Cardiac septum (tissue), 1 donor: ENCODE measurements at regions not wholly inside any gene's neighbourhood (a gene's known extent, or its start where the extent isn't known, plus 50 kb on each side); places are given as distances from the start of the nearest gene placed in this dataset.

Experiments
- DNase-seq: peaks from one replicate; pipeline ENCODE4 v3.0.0-alpha.2; 2020; ENCODE audit warnings: low spot score
- intact Hi-C: fragments of 100-400 bp; cut with DNase I; formaldehyde crosslinking; loops from one replicate; pipeline ENCODE4 v1.14.0; 2022
- donor health status: DM: no; HTN: no; CAD: no.

GRCh38 chr12:19951664-19952063 is 416.7 kb upstream of the PDE3A start:
- intact Hi-C loops = no loop called here
- DNase-seq = no peak

GRCh38 chr12:19953734-19954133 is 414.6 kb upstream of the PDE3A start:
- no peak for DNase-seq
- intact Hi-C loops = no loop called here

GRCh38 chr12:19954163-19954562 is 414.2 kb upstream of the PDE3A start:
- intact Hi-C loops = no loop called here
- no peak for DNase-seq

GRCh38 chr12:19957308-19958125 is 410.8 kb upstream of the PDE3A start:
- no peak for DNase-seq
- intact Hi-C loops = no loop called here

DNA sequence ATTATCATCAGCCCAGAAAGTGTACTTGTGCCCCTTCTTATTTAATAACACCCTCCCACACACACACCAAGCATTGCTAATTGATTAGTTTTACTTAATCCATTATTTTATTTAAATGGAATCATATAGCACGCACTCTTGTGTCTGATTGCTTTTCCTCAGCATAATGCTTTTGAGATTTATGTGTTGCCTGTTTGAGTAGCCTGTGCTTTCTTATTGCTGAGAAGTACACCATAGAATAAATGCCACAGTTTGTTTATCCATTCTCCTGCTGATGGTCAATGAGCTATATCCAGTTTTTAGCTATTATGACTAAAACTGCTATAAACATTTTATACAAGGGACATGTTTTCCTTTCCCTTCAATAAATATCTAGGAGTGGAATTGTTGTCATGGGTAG is 409.9 kb upstream of the PDE3A start:
- no peak for DNase-seq
- intact Hi-C loops = no loop called here

DNA sequence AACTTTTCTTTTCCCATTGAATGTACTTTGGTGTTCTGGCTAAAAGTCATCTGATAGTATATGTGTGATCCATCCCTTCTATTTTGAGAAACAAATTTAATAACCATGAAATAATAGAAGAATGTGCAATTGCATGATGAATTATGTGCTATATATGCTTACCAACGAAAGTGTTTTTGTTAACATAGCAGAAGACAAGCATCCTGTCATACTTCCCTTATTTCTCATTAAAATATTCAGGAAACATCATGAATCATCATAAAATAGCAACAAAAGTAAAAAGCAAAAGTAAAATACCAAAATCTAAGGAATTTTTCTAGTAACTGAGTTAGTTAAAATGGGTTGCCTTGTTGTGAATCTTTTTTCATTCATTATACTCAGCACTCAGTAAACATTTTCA is 409.0 kb upstream of the PDE3A start:
- no peak for DNase-seq

GRCh38 chr12:19960527-19960926 is 407.8 kb upstream of the PDE3A start:
- intact Hi-C loops = no loop called here

More for the DNA sequence above, 409.0 kb upstream of the PDE3A start:
- intact Hi-C loops = no loop called here

DNA sequence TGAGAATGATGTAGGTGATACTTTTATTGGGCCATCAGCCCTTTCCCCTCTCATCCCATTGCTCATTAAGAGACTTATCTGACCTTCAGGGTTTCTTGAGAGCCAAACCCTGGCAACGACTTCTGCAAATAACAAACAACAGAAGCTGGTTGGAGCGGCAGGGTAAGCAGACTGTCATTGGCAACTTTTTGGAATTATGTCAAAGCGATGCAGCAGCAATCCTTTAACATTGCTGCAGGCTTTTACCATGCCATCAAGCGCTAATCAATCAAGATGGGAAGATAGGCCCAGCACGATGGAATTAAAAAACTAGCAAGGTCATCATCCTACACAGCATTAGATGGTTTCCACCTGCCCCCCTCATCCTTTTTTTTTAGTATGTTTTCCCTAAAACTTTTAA is 406.1 kb upstream of the PDE3A start:
- DNase-seq = no peak
- intact Hi-C loops = no loop called here

More at GRCh38 chr12:19960527-19960926, 407.8 kb upstream of the PDE3A start:
- DNase-seq = no peak

- DNase-seq = no peak
- intact Hi-C loops = no loop called here
These were observed 404.4 kb upstream of the PDE3A start for GRCh38 chr12:19963972-19964371.

GRCh38 chr12:19964549-19964948 is 403.8 kb upstream of the PDE3A start:
- no peak for DNase-seq
- intact Hi-C loops = no loop called here

DNA sequence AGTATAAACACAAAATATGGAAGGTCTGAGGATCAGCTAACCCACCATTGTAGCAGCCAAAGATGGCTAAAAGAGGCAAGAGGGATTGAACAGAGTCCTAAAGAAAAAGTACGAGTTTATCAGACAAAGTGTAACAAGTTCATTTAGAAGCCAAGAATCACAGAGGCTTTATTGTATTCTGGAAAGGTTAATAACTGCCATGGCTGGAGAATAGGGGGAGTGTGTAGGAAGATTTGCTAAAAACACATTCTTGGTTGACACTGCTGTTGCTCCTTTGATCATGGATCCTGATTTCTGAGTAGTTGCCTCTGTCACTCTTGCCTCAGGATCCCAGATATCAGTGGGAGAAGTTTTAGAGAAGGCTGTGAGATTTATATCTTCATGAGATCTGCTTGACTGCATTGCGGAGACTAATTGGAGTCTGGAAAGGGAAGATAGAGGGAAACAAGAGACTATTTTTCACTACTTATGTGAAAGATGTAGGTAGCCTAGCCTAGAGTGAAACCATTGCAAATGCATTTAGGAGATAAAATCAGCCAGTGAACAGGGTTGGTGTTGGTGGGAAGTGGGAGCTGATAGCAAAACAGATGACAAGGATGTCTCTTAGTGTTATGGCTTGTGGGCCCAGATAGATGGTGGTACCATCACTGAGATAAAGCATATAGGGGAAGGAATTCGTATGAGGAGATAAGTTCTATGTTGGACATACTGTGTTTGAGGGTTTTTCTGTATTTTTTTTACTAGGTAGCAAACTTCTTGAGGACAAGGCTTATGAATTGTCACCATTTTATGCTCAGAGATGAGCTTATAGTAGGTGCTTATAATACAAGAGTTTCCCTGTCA is 402.9 kb upstream of the PDE3A start:
- DNase-seq = no peak
- intact Hi-C loops = no loop called here

DNA sequence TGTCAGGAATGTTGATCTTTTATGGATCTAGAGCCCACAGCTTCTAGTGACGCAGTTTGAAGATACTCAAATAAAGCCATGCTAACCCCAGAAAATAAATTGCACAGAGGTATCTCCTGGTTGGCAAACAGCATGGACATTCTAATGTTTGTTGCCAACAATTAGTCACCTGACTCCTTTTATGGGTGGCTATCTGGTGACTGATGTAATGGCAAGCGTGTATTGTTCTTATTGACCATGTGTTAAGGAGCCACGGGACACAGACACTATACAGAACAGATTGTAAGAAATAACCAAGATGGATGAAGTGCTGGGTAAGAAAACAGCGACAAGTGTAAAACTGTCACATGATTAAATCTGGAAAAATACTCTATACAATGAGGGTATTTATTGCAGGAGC is 401.3 kb upstream of the PDE3A start:
- intact Hi-C loops = no loop called here
- DNase-seq = no peak

DNA sequence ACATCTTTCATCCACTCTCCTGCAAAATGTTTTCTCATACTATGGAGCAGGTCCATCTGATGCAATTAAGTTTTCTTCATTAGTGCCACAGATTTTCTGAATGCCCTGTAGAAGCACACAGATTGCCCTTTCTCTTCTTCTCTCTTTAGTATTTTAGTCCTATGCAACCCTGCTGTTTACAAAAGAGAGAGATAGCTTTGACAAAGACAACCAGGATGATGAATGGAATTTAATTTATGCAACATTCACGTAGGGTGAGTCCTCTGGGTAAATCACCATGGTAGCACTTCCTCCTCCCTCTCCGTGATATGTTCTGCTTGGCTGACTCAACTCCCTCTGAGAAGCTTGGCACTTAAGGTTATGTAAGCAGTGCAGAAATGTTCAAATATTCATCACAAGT is 400.9 kb upstream of the PDE3A start:
- intact Hi-C loops = no loop called here
- no peak for DNase-seq

GRCh38 chr12:19970116-19970515 is 398.2 kb upstream of the PDE3A start:
- intact Hi-C loops = no loop called here
- DNase-seq = no peak

DNA sequence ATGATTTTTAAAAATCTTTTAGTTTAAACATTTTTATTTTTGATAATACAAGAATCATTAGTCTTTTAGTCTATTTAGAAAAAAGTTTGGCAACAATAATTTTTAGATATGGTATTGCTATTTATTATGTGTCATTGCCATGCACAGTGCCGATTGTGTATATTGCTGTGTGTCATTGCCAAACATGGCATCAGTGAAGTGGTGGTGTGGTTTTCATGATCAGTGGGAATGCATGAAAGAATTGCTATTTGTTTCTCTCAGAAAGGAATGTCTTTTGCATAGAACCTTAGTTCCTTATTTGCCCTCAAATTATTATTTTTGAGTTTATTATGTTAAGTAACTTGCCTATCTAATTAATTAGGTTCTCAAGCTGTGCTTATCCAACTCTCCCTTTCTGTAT is 397.5 kb upstream of the PDE3A start:
- intact Hi-C loops = no loop called here
- DNase-seq = no peak

GRCh38 chr12:19971361-19972280 is 396.7 kb upstream of the PDE3A start:
- intact Hi-C loops = no loop called here
- DNase-seq = no peak

DNA sequence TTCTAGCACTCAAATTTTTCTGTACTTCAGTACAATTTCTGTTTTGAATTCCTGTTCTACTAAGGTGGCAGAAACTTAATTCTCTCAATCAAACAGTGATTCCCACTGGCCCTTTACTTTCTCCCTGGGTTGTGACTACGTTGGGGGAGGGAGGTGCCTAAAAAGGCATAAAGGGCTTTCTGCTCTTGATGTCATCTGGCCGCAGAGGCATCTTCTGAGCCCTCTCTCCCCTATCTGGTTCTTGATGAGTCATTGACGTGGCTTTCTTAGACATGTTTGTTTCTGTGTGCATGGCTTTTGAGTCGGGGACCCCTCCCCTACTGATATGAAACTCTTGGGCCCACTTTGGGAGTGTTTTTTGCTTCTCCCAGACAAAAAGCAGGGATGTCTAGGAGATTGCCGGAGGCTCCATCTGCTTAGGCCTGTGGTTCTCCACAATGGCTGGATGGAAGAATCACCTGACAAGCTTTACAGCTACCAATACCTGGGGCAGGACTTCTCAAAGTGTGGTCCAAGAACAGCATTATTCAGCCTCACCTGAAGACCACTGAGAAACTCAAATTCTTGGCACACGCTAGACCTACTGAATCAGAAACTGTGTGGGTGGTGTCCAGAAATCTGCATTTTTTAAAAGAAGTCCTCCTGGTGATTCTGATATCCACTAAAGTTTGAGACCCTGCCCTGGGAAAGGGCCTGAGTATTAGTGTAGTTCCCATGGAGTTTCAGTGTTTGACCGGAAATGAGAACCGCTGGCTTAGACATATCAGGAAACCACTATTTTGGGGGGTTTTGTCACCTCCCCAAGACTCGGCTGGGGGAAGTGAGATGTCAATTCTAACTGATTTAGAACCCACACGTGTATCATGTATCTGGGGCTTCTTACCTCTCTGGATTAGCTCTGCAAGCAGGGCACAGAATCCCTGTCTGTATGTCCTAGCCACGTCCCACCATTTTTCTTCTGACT is 395.7 kb upstream of the PDE3A start:
- DNase-seq = no peak
- intact Hi-C loops = no loop called here

GRCh38 chr12:19978193-19978592 is 390.1 kb upstream of the PDE3A start:
- intact Hi-C loops = no loop called here
- no peak for DNase-seq

DNA sequence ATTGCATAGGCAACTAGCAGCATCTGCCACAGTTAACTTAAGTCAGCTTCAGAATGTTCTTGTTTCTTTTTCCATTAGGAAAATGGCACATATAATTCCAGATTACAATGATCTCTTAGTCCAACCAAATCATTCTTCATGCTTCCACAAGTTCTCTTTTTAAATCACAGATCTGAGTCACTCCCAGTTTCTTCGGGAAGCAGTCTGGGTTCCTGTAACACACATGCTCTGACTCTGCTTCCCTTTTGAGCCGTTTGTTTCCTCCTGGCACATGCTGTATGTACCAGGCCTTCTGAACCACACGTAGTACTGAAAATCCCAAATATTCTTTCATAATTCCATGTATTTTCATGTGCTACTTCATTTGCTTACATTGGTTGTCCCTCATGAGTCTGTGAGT is 388.8 kb upstream of the PDE3A start:
- no peak for DNase-seq
- intact Hi-C loops = no loop called here
